ENCODE measurements at regions not wholly inside any gene's neighbourhood (a gene's known extent, or its start where the extent isn't known, plus 50 kb on each side); places are given as distances from the start of the nearest gene placed in this dataset.

GRCh38 chr6:21933351-21933750 is 339.8 kb downstream of the SOX4 start:
- TF ChIP-seq CTCF (IDR thresholded peaks at IDR 0.05), result no peak
- TF ChIP-seq POLR2A (IDR thresholded peaks at IDR 0.05; ENCODE audit: low read depth), result no peak
- TF ChIP-seq POLR2AphosphoS5 (IDR thresholded peaks at IDR 0.05), result no peak
- TF ChIP-seq EP300 (IDR thresholded peaks at IDR 0.05), result no peak

Measured in esophagus muscularis mucosa (tissue), 4 donors.